A673 (cell line): ENCODE measurements at regions not wholly inside any gene's neighbourhood (a gene's known extent, or its start where the extent isn't known, plus 50 kb on each side); places are given as distances from the start of the nearest gene placed in this dataset.

Source experiments
- CTCF ChIP-seq: fragments of 300-800, 200-600 bp; sonication (generic); conservative IDR thresholded peaks from 2 replicates; pipeline ENCODE4 v1.5.1; 2017; ENCODE audit warnings: low read depth, mild to moderate bottlenecking, antibody characterized with exemption, low read length, moderate library complexity, mixed read lengths
- EZH2 ChIP-seq: fragments of 200-600 bp; sonication (generic); IDR thresholded peaks from 2 replicates; pipeline ENCODE4 v1.6.1; 2017; ENCODE audit warnings: borderline replicate concordance, low read depth, mild to moderate bottlenecking, mixed read lengths, antibody characterized with exemption, low read length; ENCODE audit not compliant: poor library complexity, severe bottlenecking

- TF ChIP-seq CTCF (no peak), EZH2 (no peak)
These were observed 489.1 kb downstream of the RMST start for GRCh38 chr12:97951717-97952116.
